HepG2 (cell line): ENCODE measurements at regions not wholly inside any gene's neighbourhood (a gene's known extent, or its start where the extent isn't known, plus 50 kb on each side); places are given as distances from the start of the nearest gene placed in this dataset.

Source experiments
- ATAC-seq: fragments of 200-7000 bp; cut with Tn5 transposase; 3 replicates; pipeline ENCODE4 v1.9.1; 2020; ENCODE audit warnings: mild to moderate bottlenecking, moderate library complexity
- BruUV-seq: library from RNA; stranded (reverse); fragments of 400-500 nt; replicated peaks from 2 replicates; lab custom pipeline; 2021; lab: Mats Ljungman, UMichigan
- CTCF ChIA-PET: fragments of 300-600 bp; formaldehyde crosslinking; extraction: SDS; loops from one replicate; lab custom pipeline; 2021; ENCODE audit warnings: low total read pairs, inconsistent platforms, low intra/inter-chr PET ratio; lab: Yijun Ruan, JAX
- POLR2A ChIA-PET: fragments of 350-600 bp; sonication (Branson Sonifier 250); formaldehyde crosslinking; loops from one replicate; lab custom pipeline; 2020; ENCODE audit warnings: antibody characterized with exemption, inconsistent platforms; lab: Yijun Ruan, JAX
- DNase-seq: peaks from one replicate; pipeline ENCODE4 v3.0.0-alpha.2; 2015; ENCODE audit warnings: low spot score
- FAIRE-seq: peaks from 3 replicates; lab custom pipeline; 2011; peaks lifted over from hg19 to GRCh38; lab: Jason Lieb, UNC
- H2AFZ ChIP-seq: one replicate; pipeline ENCODE4 v1.6.1; 2011; ENCODE audit warnings: low read length, inconsistent platforms
- H3K27ac ChIP-seq: fragments of 300-600 bp; 3 replicates; pipeline ENCODE4 v1.8.0; 2011; ENCODE audit warnings: mixed run types, mild to moderate bottlenecking, mixed read lengths, low read length, inconsistent platforms; ENCODE audit not compliant: insufficient read depth; ENCODE audit errors: extremely low read length
- H3K27me3 ChIP-seq, 2 experiments: fragments of 200-600 bp in 1 of 2; 2 replicates in 1 of 2; 3 replicates in 1 of 2; pipeline versions ENCODE4 v1.6.0 to v1.8.0; 2011; ENCODE audit warnings: low read length in 2 of 2, mild to moderate bottlenecking in 2 of 2, moderate library complexity in 2 of 2, inconsistent platforms in 1 of 2; ENCODE audit not compliant: insufficient read depth in 2 of 2, control insufficient read depth in 1 of 2
- H3K36me3 ChIP-seq, 2 experiments: fragments of 200-600 bp in 1 of 2; replicated peaks in 1 of 2; 2 replicates in 1 of 2; 3 replicates in 1 of 2; pipeline versions ENCODE4 v1.5.1 to v1.8.0; 2011; ENCODE audit warnings: low read length in 2 of 2, inconsistent platforms in 1 of 2; ENCODE audit not compliant: insufficient read depth in 2 of 2, control insufficient read depth in 1 of 2
- H3K4me1 ChIP-seq: 2 replicates; pipeline ENCODE4 v1.5.1; 2012; ENCODE audit warnings: low read length, inconsistent platforms; ENCODE audit not compliant: insufficient read depth
- H3K4me2 ChIP-seq: 2 replicates; pipeline ENCODE4 v1.6.0; 2011; ENCODE audit warnings: low read depth, low read length, inconsistent platforms
- H3K4me3 ChIP-seq, 3 experiments: fragments of 200-600 bp in 1 of 3; sonication (generic), shearing (Covaris generic) in 1 of 3; replicated peaks in 1 of 3; 2 replicates each; pipeline ENCODE4 v1.5.1; 2011 to 2016; ENCODE audit warnings: low read length in 3 of 3, inconsistent platforms in 2 of 3, low read depth in 2 of 3, mild to moderate bottlenecking in 2 of 3, control low read depth in 1 of 3, mixed read lengths in 1 of 3; ENCODE audit not compliant: insufficient read depth in 1 of 3
- H3K79me2 ChIP-seq: one replicate; pipeline ENCODE4 v1.6.1; 2011; ENCODE audit warnings: low read length, inconsistent platforms; ENCODE audit not compliant: insufficient read depth
- H3K9ac ChIP-seq: 2 replicates; pipeline ENCODE4 v1.6.0; 2011; ENCODE audit warnings: mild to moderate bottlenecking, low read depth, low read length, inconsistent platforms; ENCODE audit not compliant: insufficient read depth
- H3K9me3 ChIP-seq: 2 replicates; pipeline ENCODE4 v1.5.1; 2012; ENCODE audit warnings: mild to moderate bottlenecking, low read length
- H4K20me1 ChIP-seq: 2 replicates; pipeline ENCODE4 v1.6.0; 2011; ENCODE audit warnings: inconsistent platforms, mild to moderate bottlenecking, low read length, moderate library complexity; ENCODE audit not compliant: insufficient read depth
- ARNT ChIP-seq: fragments of 450-650 bp; IDR thresholded peaks from 2 replicates; pipeline ENCODE4 v1.6.1; 2017
- WGBS: methylation state at CpG from one replicate; pipeline ENCODE4 v1.1.6; 2017; ENCODE audit warnings: low lambda C conversion rate; 5-methylcytosine and 5-hydroxymethylcytosine counted together
- in situ Hi-C: cut with HindIII; loops from 2 replicates; pipeline ENCODE4 v1.10.0; 2017; ENCODE audit warnings: low pct_unique_long_range_greater_than_20kb; ENCODE audit not compliant: extremely low pct_ligation_motif_present
- intact Hi-C: fragments of 100-400 bp; cut with micrococcal nuclease; formaldehyde crosslinking; loops from one replicate; pipeline ENCODE4 v1.10.0; 2022; ENCODE audit not compliant: unreplicated experiment
- TF ChIP-seq, protein P1 (sequence below): sonication (generic); formaldehyde crosslinking; IDR thresholded peaks from 2 replicates; pipeline ENCODE4 v1.5.1; 2020; ENCODE audit warnings: mild to moderate bottlenecking, missing genetic modification reagents
- TF ChIP-seq, protein P2 (sequence below): sonication (generic); formaldehyde crosslinking; IDR thresholded peaks from 2 replicates; pipeline ENCODE4 v1.4.0; 2020; ENCODE audit warnings: missing genetic modification reagents, borderline replicate concordance

- Histone ChIP-seq H3K9me3 (no peaks in the 10 kb centered on the region), H3K4me2 (no peak overlapping the region), H3K36me3 (no peaks in the 10 kb centered on the region), H3K79me2 (no peaks in the 10 kb centered on the region), H3K27me3 (no peaks in the 10 kb centered on the region), H3K9ac (no peak overlapping the region), H3K27ac (no peak overlapping the region), H2AFZ (no peak overlapping the region), H3K4me3 (no peak overlapping the region), H4K20me1 (no peaks in the 10 kb centered on the region), H3K4me1 (no peaks in the 10 kb centered on the region)
- in situ Hi-C loops (no loop called here), intact Hi-C loops (no loop called here)
- DNase-seq (no peak), ATAC-seq (no peak), FAIRE-seq (no peak)
- BruUV-seq = no TSS peak
- 0% methylated on average over 2 of the region's 2 CpGs for WGBS
- CTCF ChIA-PET = no interaction called here
- POLR2A ChIA-PET = no interaction called here
- TF ChIP-seq, protein P1, sequence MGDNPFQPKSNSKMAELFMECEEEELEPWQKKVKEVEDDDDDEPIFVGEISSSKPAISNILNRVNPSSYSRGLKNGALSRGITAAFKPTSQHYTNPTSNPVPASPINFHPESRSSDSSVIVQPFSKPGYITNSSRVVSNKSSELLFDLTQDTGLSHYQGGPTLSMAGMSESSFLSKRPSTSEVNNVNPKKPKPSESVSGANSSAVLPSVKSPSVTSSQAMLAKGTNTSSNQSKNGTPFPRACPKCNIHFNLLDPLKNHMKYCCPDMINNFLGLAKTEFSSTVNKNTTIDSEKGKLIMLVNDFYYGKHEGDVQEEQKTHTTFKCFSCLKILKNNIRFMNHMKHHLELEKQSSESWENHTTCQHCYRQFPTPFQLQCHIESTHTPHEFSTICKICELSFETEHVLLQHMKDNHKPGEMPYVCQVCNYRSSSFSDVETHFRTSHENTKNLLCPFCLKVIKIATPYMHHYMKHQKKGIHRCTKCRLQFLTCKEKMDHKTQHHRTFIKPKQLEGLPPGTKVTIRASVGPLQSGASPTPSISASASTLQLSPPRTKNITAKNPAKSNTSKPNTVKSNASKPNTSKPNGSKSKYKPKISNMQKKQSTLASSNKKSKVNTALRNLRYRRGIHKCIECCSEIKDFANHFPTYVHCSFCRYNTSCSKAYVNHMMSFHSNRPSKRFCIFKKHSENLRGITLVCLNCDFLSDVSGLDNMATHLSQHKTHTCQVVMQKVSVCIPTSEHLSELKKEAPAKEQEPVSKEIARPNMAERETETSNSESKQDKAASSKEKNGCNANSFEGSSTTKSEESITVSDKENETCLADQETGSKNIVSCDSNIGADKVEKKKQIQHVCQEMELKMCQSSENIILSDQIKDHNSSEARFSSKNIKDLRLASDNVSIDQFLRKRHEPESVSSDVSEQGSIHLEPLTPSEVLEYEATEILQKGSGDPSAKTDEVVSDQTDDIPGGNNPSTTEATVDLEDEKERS (CRISPR knock-in tag) = no peak
- TF ChIP-seq, protein P2, sequence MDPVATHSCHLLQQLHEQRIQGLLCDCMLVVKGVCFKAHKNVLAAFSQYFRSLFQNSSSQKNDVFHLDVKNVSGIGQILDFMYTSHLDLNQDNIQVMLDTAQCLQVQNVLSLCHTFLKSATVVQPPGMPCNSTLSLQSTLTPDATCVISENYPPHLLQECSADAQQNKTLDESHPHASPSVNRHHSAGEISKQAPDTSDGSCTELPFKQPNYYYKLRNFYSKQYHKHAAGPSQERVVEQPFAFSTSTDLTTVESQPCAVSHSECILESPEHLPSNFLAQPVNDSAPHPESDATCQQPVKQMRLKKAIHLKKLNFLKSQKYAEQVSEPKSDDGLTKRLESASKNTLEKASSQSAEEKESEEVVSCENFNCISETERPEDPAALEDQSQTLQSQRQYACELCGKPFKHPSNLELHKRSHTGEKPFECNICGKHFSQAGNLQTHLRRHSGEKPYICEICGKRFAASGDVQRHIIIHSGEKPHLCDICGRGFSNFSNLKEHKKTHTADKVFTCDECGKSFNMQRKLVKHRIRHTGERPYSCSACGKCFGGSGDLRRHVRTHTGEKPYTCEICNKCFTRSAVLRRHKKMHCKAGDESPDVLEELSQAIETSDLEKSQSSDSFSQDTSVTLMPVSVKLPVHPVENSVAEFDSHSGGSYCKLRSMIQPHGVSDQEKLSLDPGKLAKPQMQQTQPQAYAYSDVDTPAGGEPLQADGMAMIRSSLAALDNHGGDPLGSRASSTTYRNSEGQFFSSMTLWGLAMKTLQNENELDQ (CRISPR knock-in tag) = no peak
- no peak for TF ChIP-seq ARNT
These were observed 1945.9 kb upstream of the NUDT12 start for GRCh38 chr5:105508519-105508918.
